PC-9 (cell line): ENCODE measurements at regions not wholly inside any gene's neighbourhood (a gene's known extent, or its start where the extent isn't known, plus 50 kb on each side); places are given as distances from the start of the nearest gene placed in this dataset.
"Not testable (repeated sequence)": the region's sequence is repeated elsewhere in the genome, so short reads cannot be mapped to it uniquely, and the experiment has no call there.

Source experiments
- CTCF ChIP-seq: fragments of 200-600 bp; sonication (generic); conservative IDR thresholded peaks from 2 replicates; pipeline ENCODE4 v1.6.1; 2017; ENCODE audit warnings: mixed run types, antibody characterized with exemption, mild to moderate bottlenecking, moderate library complexity
- EZH2 ChIP-seq: fragments of 200-600 bp; sonication (generic); IDR thresholded peaks from 2 replicates; pipeline ENCODE4 v1.8.0; 2017; ENCODE audit warnings: antibody characterized with exemption, low read depth

- not testable (repeated sequence) for TF ChIP-seq CTCF, EZH2
Observed at GRCh38 chr15:101948491-101949010, 136.5 kb downstream of the OR4F15 start.
